IgD-negative memory B cell (primary cell): ENCODE measurements at regions not wholly inside any gene's neighbourhood (a gene's known extent, or its start where the extent isn't known, plus 50 kb on each side); places are given as distances from the start of the nearest gene placed in this dataset.

Experiments
- H3K27ac Mint-ChIP-seq, 3 donors: one replicate each; pipeline ENCODE4 v1.8.0; 2020 to 2022; ENCODE audit warnings: mild to moderate bottlenecking in 3 of 3, mixed read lengths in 3 of 3, moderate library complexity in 1 of 3
- H3K27me3 Mint-ChIP-seq: one replicate; pipeline ENCODE4 v1.8.0; 2021; ENCODE audit warnings: mixed read lengths
- H3K36me3 Mint-ChIP-seq: one replicate; pipeline ENCODE4 v1.8.0; 2020; ENCODE audit warnings: mild to moderate bottlenecking, mixed read lengths
- H3K4me1 Mint-ChIP-seq, 3 donors: one replicate each; pipeline ENCODE4 v1.8.0; 2020 to 2022; ENCODE audit warnings: mixed read lengths in 3 of 3, mild to moderate bottlenecking in 1 of 3
- H3K4me3 Mint-ChIP-seq, 4 donors: one replicate each; pipeline ENCODE4 v1.8.0; 2020 to 2022; ENCODE audit warnings: mild to moderate bottlenecking in 4 of 4, mixed read lengths in 4 of 4, moderate library complexity in 3 of 4
- H3K9me3 Mint-ChIP-seq, 3 donors: one replicate each; pipeline ENCODE4 v1.8.0; 2020 to 2021; ENCODE audit warnings: mixed read lengths in 3 of 3, mild to moderate bottlenecking in 1 of 3

DNA sequence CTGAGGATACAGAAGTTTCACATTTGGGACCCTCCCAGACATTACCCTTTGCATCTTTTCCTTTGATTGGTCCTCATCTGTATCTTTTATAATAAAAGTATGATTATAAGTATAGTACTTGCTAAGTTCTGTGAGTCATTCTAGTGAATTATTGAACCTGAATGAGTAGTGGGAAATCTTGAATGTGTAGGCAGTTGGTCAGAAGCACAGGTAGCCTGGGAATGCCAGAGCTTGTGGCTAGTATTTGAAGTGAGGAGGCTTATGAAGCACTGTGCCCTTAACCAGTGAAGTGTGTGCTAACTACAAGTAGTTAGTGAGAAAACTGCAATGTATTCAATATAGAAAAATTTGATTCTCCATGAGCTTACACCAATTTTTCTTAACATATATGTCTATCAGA lies 257.6 kb downstream of the GRB14 start:
- Mint-ChIP-seq H3K27ac (no peak overlapping the region), H3K9me3 (peaks cover 0 to 9% (median 1%) of the 10 kb centered on the region in 3 donors), H3K27me3 (no peaks in the 10 kb centered on the region), H3K36me3 (no peaks in the 10 kb centered on the region), H3K4me1 (no peaks in the 10 kb centered on the region), H3K4me3 (no peak overlapping the region)

DNA sequence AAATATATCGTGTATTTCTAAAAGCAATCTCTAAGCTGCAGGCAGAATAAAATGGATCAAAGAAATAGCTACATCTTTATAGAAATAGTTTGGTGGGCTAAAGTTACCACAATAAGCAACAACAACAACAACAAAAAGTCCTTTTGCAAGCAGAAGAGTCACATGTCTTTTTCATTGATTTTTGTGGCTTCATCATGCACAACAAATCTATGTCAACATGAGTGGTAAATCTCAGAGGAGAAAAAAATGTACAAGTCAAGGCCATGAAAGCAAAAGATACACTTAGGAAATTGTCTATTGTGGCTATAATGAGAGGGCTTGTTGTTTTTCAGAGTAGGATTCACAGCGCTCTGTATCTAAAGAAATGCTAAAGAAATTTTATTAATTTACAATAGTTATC lies 269.7 kb downstream of the GRB14 start:
- Mint-ChIP-seq H3K27ac (no peak overlapping the region), H3K4me1 (no peaks in the 10 kb centered on the region), H3K27me3 (no peaks in the 10 kb centered on the region), H3K36me3 (no peaks in the 10 kb centered on the region), H3K4me3 (no peak overlapping the region), H3K9me3 (peaks cover 0 to 1% (median 0%) of the 10 kb centered on the region in 3 donors)

GRCh38 chr2:164335947-164336346 lies 285.3 kb downstream of the GRB14 start:
- no peak overlapping the region for H3K27ac Mint-ChIP-seq
- H3K27me3 Mint-ChIP-seq, result no peaks in the 10 kb centered on the region
- no peaks in the 10 kb centered on the region for H3K36me3 Mint-ChIP-seq
- H3K4me1 Mint-ChIP-seq, result no peaks in the 10 kb centered on the region
- H3K4me3 Mint-ChIP-seq, result no peak overlapping the region
- H3K9me3 Mint-ChIP-seq, result peaks cover 0 to 6% (median 0%) of the 10 kb centered on the region in 3 donors

DNA sequence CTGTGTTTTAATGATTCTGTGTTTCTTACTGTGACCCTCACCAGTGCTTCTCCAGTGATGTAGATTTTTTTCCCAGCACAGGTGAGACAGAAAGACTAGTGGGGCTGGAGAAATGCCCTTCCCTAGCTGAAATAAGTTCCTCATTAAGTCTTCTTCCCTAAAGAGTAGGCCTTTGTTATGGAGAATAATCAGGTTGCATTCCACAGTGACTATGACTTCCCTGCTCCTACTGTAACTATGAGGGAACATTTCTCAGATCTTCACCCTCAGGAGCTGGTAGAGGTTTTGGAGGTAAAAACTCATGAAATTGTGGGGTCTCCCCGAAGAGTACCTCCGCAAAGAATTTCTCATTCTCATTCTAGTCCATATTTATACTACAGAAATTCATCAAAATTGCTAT lies 286.2 kb downstream of the GRB14 start:
- Mint-ChIP-seq H3K27me3 (no peaks in the 10 kb centered on the region), H3K27ac (no peak overlapping the region), H3K9me3 (peaks cover 0 to 6% (median 0%) of the 10 kb centered on the region in 3 donors), H3K4me1 (no peaks in the 10 kb centered on the region), H3K4me3 (no peak overlapping the region), H3K36me3 (no peaks in the 10 kb centered on the region)

DNA sequence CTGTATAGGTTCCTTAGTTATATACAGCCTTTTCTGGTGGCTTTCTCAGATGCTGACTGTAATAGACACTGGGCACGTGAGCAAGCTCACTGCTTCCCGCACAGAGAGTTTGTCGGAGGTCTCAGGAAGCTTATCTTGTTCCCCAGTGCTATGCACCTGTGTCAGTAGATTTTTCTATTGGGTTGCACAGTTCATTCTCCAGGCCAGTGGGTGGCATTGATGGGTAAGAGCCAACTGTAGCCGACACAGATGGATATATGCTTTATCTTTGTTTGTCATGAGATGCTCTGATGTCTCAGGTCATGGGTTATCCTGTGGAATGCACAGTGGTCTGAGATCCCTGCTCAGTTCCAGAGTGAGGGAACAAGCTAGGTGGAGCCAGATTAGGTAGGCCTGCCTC lies 293.0 kb downstream of the GRB14 start:
- no peak overlapping the region for H3K27ac Mint-ChIP-seq
- peak overlapping the region in 1 of 4 donors; percentile 9 for H3K4me3 Mint-ChIP-seq
- H3K27me3 Mint-ChIP-seq, result no peaks in the 10 kb centered on the region
- no peaks in the 10 kb centered on the region for H3K4me1 Mint-ChIP-seq
- no peaks in the 10 kb centered on the region for H3K36me3 Mint-ChIP-seq
- H3K9me3 Mint-ChIP-seq, result peaks cover 0 to 20% (median 2%) of the 10 kb centered on the region in 3 donors

- Mint-ChIP-seq H3K9me3 (peaks cover 0 to 30% (median 2%) of the 10 kb centered on the region in 3 donors), H3K27me3 (no peaks in the 10 kb centered on the region), H3K4me3 (no peak overlapping the region), H3K27ac (no peak overlapping the region), H3K36me3 (no peaks in the 10 kb centered on the region), H3K4me1 (no peaks in the 10 kb centered on the region)
Measured at GRCh38 chr2:164323978-164324377, 297.3 kb downstream of the GRB14 start.

DNA sequence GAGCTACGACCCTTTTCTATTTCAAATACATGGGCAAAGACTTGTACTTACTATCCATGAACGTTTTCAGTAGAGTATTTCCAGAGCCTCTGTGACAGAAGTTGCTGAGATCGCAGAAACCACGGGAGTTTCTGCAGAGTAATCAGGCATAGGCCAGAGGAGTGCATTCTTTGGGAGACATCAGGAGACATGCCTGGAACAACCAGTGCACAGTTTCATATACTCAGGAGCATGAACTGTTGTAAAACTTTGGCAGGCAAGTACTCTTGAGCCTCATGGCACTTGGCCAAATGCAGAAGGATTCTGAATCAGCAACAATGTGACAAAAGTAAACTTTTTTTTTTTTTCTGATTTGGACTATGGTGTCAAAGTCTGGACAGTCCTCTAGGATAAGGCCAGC lies 307.1 kb downstream of the GRB14 start:
- H3K4me1 Mint-ChIP-seq, result no peaks in the 10 kb centered on the region
- peaks cover 0 to 4% (median 3%) of the 10 kb centered on the region in 3 donors for H3K9me3 Mint-ChIP-seq
- H3K27ac Mint-ChIP-seq, result no peak overlapping the region
- no peaks in the 10 kb centered on the region for H3K27me3 Mint-ChIP-seq
- no peak overlapping the region for H3K4me3 Mint-ChIP-seq
- H3K36me3 Mint-ChIP-seq, result no peaks in the 10 kb centered on the region

DNA sequence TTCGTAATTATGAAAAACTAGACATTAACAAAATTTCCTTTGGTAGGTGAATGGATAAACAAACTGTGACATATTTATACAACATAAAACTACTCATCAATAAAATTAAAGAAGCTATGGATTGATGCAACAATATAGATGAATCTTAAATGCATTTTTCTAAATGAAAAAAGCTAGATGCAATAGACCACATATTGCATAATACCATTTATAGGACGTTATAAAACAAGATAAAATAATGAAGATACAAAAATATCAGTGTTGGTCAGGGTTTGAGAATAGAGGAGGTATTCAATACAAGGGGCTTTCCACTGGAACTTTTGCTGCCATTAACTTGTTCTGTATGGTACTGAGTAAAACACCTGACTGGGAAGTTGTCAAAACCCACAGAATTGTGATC lies 314.4 kb downstream of the GRB14 start:
- Mint-ChIP-seq H3K4me1 (no peaks in the 10 kb centered on the region), H3K4me3 (no peak overlapping the region), H3K36me3 (no peaks in the 10 kb centered on the region), H3K27me3 (no peaks in the 10 kb centered on the region), H3K27ac (no peak overlapping the region), H3K9me3 (peaks cover 2 to 4% (median 4%) of the 10 kb centered on the region in 3 donors)

- H3K27ac Mint-ChIP-seq, result no peak overlapping the region
- H3K9me3 Mint-ChIP-seq, result peaks cover 2 to 11% (median 4%) of the 10 kb centered on the region in 3 donors
Measured at GRCh38 chr2:164302786-164303185, 318.5 kb downstream of the GRB14 start.

DNA sequence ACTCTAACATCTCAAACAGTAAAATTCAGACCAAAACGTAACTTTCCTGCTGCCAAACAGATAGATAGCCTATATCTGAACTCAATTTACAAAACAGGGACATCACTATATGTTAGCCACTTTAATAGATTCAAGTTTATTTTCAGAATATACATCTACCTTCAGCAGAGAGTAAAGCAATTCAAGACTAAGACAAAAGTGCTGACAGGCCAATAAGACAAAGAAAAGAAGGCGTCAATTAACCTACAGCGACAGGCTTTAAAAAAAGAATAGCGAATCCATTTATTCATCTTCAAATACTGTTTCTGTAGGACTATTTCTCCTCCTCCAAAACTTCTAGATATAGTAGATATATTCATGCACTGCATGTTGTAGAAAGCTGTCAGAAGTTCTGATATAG lies 333.0 kb downstream of the GRB14 start:
- H3K27me3 Mint-ChIP-seq, result no peaks in the 10 kb centered on the region
- H3K4me3 Mint-ChIP-seq, result no peak overlapping the region
- H3K9me3 Mint-ChIP-seq, result peaks cover 2 to 9% (median 3%) of the 10 kb centered on the region in 3 donors
- no peak overlapping the region for H3K27ac Mint-ChIP-seq
- H3K4me1 Mint-ChIP-seq, result no peaks in the 10 kb centered on the region
- H3K36me3 Mint-ChIP-seq, result no peaks in the 10 kb centered on the region

More at GRCh38 chr2:164302786-164303185, 318.5 kb downstream of the GRB14 start:
- H3K4me3 Mint-ChIP-seq, result no peak overlapping the region
- no peaks in the 10 kb centered on the region for H3K4me1 Mint-ChIP-seq
- H3K36me3 Mint-ChIP-seq, result no peaks in the 10 kb centered on the region
- H3K27me3 Mint-ChIP-seq, result no peaks in the 10 kb centered on the region

DNA sequence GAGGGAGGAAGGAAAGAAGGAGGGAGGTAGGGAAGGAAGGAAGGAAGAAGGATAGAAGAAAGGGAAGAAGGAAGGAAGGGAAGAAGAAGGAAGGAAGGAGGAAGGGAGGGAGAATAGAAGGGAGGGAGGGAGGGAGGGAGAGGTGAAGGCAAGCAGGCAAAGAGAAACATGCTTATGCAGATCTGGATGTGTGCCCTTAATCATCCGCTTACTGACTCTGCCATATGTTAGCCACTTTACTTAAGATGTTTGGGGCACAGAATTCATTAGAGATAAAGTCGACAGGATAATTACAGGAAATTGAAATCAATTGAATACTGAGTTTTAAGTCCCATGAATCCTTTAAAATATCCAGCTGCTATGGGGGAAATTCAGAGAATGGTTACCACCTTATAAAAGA lies 334.2 kb downstream of the GRB14 start:
- no peaks in the 10 kb centered on the region for H3K27me3 Mint-ChIP-seq
- peaks cover 0 to 2% (median 0%) of the 10 kb centered on the region in 3 donors for H3K4me1 Mint-ChIP-seq
- H3K9me3 Mint-ChIP-seq, result peaks cover 2 to 9% (median 3%) of the 10 kb centered on the region in 3 donors
- no peak overlapping the region for H3K4me3 Mint-ChIP-seq
- H3K27ac Mint-ChIP-seq, result no peak overlapping the region
- H3K36me3 Mint-ChIP-seq, result no peaks in the 10 kb centered on the region

DNA sequence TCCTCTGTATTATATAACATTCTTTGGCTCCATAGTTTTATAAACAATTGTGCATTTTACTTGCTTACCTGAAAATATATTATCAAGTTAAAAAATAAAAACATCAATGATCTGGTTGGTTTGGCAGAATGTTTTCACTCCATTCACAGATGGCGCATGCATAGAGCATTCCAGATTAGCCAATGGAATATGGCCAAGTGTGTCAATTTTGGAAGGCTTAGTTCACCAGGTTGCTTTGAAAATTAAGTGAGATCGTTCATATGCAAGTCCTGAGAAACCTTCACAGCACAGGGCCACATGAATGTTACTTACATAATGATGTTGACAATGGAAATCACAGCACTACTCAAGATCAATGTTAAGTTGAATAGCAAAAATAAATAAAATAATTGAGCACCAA lies 335.7 kb downstream of the GRB14 start:
- Mint-ChIP-seq H3K4me3 (no peak overlapping the region), H3K36me3 (no peaks in the 10 kb centered on the region), H3K27ac (no peak overlapping the region), H3K9me3 (peaks cover 2 to 9% (median 3%) of the 10 kb centered on the region in 3 donors), H3K4me1 (peaks cover 0 to 2% (median 0%) of the 10 kb centered on the region in 3 donors), H3K27me3 (no peaks in the 10 kb centered on the region)

- H3K4me3 Mint-ChIP-seq, result no peak overlapping the region
- H3K27me3 Mint-ChIP-seq, result no peaks in the 10 kb centered on the region
- peaks cover 0 to 2% (median 0%) of the 10 kb centered on the region in 3 donors for H3K4me1 Mint-ChIP-seq
- no peak overlapping the region for H3K27ac Mint-ChIP-seq
- no peaks in the 10 kb centered on the region for H3K36me3 Mint-ChIP-seq
- peaks cover 0 to 4% (median 2%) of the 10 kb centered on the region in 3 donors for H3K9me3 Mint-ChIP-seq
Measured at GRCh38 chr2:164281896-164282295, 339.4 kb downstream of the GRB14 start.

- H3K9me3 Mint-ChIP-seq, result peaks cover under 1 to 7% (median 6%) of the 10 kb centered on the region in 3 donors
- H3K4me1 Mint-ChIP-seq, result peaks cover 0 to 1% (median 0%) of the 10 kb centered on the region in 3 donors
- no peaks in the 10 kb centered on the region for H3K27me3 Mint-ChIP-seq
- H3K36me3 Mint-ChIP-seq, result no peaks in the 10 kb centered on the region
- no peak overlapping the region for H3K4me3 Mint-ChIP-seq
- peak overlapping the region in 1 of 3 donors; percentile 54 for H3K27ac Mint-ChIP-seq
Measured at GRCh38 chr2:164275659-164276058, 345.6 kb downstream of the GRB14 start.

- no peaks in the 10 kb centered on the region for H3K27me3 Mint-ChIP-seq
- peaks cover 0 to 3% (median 0%) of the 10 kb centered on the region in 3 donors for H3K9me3 Mint-ChIP-seq
- no peak overlapping the region for H3K27ac Mint-ChIP-seq
- H3K36me3 Mint-ChIP-seq, result no peaks in the 10 kb centered on the region
- no peak overlapping the region for H3K4me3 Mint-ChIP-seq
- no peaks in the 10 kb centered on the region for H3K4me1 Mint-ChIP-seq
Measured at GRCh38 chr2:164260506-164260905, 360.8 kb downstream of the GRB14 start.

DNA sequence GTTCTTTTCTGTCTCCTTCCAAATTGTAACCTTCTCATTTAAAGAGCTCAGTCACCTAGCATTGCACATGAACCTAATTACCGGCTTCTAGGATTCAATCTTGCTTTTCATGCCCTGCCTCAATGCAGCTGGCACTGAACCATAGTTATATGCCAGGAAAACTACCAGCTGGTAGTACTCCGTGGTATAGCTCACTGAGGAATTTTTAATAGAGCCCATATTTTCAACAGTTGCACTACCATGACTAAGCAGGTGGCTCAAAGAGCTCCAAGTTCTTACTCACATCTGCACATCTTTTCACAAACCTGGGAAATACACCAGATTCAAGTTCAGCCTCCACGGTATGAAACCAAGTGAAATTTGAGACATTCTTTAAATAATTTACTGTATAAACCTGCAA lies 363.5 kb downstream of the GRB14 start:
- H3K4me1 Mint-ChIP-seq, result no peaks in the 10 kb centered on the region
- H3K27me3 Mint-ChIP-seq, result no peaks in the 10 kb centered on the region
- H3K36me3 Mint-ChIP-seq, result no peaks in the 10 kb centered on the region
- no peak overlapping the region for H3K4me3 Mint-ChIP-seq
- peaks cover 0 to 3% (median 0%) of the 10 kb centered on the region in 3 donors for H3K9me3 Mint-ChIP-seq
- H3K27ac Mint-ChIP-seq, result no peak overlapping the region
